Gastroesophageal sphincter (tissue), 3 donors: ENCODE measurements at regions not wholly inside any gene's neighbourhood (a gene's known extent, or its start where the extent isn't known, plus 50 kb on each side); places are given as distances from the start of the nearest gene placed in this dataset.

ENCODE experiments used
- POLR2A ChIP-seq, 2 donors: fragments of 450-650 bp; IDR thresholded peaks; one replicate each; pipeline ENCODE4 v1.6.1; 2017; ENCODE audit warnings: antibody characterized with exemption in 2 of 2, mild to moderate bottlenecking in 2 of 2, moderate library complexity in 1 of 2
- POLR2AphosphoS5 ChIP-seq: sonication (generic); formaldehyde crosslinking; IDR thresholded peaks from one replicate; pipeline ENCODE4 v1.6.1; 2017; ENCODE audit warnings: antibody characterized with exemption
- TF ChIP-seq, protein P1 (sequence below), 4 experiments: fragments of 200-600 bp in 2 of 4; fragments of 450-650 bp in 2 of 4; sonication (generic) in 1 of 4; IDR thresholded peaks; one replicate each; pipeline ENCODE4 v1.5.1; 2017 to 2019; ENCODE audit warnings: antibody characterized with exemption in 4 of 4, mild to moderate bottlenecking in 2 of 4, moderate library complexity in 2 of 4

DNA sequence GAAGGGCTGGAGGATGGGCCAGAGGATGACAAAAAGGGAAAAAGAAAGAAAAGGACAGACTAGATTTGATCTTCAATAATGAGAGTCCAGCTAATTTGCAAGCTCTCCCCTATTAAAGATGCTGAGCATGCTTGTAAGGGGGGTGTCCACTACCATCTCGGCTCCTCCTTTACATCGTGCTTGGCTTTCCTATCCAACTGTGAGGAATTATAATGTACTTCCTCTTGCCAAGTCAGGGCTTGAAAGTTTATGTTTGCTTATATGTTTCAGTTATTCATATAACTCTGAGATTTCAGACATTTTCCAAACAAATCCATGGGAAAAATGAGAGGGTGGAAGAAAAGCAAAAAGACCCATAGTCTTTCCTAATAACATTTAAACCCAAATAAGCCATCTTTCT, 387.1 kb downstream of the METTL15 start:
- no peak for TF ChIP-seq POLR2AphosphoS5
- TF ChIP-seq, protein P1, sequence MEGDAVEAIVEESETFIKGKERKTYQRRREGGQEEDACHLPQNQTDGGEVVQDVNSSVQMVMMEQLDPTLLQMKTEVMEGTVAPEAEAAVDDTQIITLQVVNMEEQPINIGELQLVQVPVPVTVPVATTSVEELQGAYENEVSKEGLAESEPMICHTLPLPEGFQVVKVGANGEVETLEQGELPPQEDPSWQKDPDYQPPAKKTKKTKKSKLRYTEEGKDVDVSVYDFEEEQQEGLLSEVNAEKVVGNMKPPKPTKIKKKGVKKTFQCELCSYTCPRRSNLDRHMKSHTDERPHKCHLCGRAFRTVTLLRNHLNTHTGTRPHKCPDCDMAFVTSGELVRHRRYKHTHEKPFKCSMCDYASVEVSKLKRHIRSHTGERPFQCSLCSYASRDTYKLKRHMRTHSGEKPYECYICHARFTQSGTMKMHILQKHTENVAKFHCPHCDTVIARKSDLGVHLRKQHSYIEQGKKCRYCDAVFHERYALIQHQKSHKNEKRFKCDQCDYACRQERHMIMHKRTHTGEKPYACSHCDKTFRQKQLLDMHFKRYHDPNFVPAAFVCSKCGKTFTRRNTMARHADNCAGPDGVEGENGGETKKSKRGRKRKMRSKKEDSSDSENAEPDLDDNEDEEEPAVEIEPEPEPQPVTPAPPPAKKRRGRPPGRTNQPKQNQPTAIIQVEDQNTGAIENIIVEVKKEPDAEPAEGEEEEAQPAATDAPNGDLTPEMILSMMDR (IDR thresholded peaks at IDR 0.05), result no peak
- TF ChIP-seq POLR2A (IDR thresholded peaks at IDR 0.05), result no peak
